ENCODE measurements at regions not wholly inside any gene's neighbourhood (a gene's known extent, or its start where the extent isn't known, plus 50 kb on each side); places are given as distances from the start of the nearest gene placed in this dataset.

DNA sequence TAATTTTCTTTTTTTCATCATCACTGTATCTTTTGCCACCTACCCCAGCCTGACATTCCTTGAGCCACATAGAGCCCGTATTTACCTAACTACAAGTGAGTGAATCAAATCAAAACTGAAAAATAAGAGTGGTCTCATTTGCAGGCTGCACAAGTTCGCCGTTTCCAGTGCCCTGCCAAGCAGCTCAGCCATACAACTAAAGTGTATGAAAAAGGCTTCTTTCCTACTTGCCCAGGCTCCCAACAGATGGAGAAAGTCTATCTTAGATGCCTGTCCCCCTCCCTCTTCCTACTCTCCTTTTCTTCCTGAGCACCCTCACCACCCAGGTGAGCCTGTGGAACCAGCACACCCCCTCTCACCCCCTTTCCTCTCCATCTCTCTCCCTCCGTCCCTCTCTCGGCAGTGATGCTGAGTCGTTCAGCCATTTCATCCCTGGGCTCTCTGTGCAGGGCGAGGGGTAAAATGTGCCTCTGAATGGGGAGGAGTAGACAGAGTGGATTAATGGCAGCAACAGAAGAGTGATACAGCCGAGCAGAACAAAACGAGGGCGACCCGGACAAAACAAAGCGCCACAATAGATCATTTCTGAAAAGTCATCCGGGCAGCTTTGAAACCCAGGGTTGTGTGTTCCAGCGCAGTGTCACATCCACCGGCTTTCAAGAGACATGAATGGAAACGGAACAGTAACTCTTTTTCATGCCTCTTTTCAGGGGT lies 65.0 kb upstream of the POU3F3 start:
- Histone ChIP-seq H3K27ac (no peak overlapping the region), H3K4me3 (no peak overlapping the region), H3K27me3 (no peaks in the 10 kb centered on the region), H3K4me1 (no peaks in the 10 kb centered on the region), H3K36me3 (no peaks in the 10 kb centered on the region), H3K9me3 (no peaks in the 10 kb centered on the region)
- TF ChIP-seq, protein P1, sequence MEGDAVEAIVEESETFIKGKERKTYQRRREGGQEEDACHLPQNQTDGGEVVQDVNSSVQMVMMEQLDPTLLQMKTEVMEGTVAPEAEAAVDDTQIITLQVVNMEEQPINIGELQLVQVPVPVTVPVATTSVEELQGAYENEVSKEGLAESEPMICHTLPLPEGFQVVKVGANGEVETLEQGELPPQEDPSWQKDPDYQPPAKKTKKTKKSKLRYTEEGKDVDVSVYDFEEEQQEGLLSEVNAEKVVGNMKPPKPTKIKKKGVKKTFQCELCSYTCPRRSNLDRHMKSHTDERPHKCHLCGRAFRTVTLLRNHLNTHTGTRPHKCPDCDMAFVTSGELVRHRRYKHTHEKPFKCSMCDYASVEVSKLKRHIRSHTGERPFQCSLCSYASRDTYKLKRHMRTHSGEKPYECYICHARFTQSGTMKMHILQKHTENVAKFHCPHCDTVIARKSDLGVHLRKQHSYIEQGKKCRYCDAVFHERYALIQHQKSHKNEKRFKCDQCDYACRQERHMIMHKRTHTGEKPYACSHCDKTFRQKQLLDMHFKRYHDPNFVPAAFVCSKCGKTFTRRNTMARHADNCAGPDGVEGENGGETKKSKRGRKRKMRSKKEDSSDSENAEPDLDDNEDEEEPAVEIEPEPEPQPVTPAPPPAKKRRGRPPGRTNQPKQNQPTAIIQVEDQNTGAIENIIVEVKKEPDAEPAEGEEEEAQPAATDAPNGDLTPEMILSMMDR (IDR thresholded peaks at IDR 0.05), result no peak
- intact Hi-C loops (cut with DNase I), result no loop called here
- DNase-seq (ENCODE audit: low spot score in 2 of 2), result no peak

DNA sequence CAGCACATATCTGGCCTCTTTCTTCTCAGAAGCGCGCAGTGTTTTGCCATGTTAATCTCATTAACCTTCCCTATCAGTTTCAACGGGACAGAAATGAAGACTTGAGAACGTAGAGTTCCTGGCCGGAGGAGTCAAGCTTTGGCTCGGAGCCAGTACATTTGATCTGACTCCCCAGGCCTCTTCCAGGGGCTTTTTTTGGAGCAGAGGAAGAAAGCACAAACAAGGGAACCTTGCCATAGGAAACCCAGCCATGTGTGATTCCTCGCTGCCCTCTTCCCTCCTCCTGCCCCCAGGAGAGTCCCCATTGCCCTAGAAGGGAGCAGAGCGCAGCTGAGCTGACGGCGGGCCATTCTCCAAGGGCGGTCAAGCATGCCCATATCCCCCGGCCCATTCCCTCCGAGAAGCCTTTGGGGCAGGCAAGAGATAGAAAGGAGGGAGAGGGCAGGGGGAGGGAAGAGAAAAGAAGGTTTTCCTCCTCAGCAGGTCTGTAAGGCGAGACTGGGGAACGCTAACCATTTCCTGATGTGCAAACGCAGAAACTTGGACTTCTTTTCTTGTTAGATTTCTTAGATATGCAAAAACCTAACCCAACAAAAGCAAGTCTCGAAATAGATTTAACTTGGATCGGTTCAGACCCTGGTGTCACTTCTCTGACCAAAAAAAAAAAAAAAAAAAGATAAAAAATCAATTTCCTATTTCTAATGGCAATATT lies 63.7 kb upstream of the POU3F3 start:
- H3K4me1 ChIP-seq, result peaks cover 0 to 3% of the 10 kb centered on the region in 2 donors
- H3K9me3 ChIP-seq, result no peaks in the 10 kb centered on the region
- H3K27me3 ChIP-seq, result no peaks in the 10 kb centered on the region
- peak overlapping the region in 1 of 2 donors; percentile 44 for H3K4me3 ChIP-seq
- peak overlapping the region in 1 of 2 donors; percentile 40 for H3K27ac ChIP-seq
- TF ChIP-seq, protein P1 (IDR thresholded peaks at IDR 0.05), result no peak
- intact Hi-C loops (cut with DNase I), result no loop called here
- no peak for DNase-seq (ENCODE audit: low spot score in 2 of 2)
- H3K36me3 ChIP-seq, result no peaks in the 10 kb centered on the region

DNA sequence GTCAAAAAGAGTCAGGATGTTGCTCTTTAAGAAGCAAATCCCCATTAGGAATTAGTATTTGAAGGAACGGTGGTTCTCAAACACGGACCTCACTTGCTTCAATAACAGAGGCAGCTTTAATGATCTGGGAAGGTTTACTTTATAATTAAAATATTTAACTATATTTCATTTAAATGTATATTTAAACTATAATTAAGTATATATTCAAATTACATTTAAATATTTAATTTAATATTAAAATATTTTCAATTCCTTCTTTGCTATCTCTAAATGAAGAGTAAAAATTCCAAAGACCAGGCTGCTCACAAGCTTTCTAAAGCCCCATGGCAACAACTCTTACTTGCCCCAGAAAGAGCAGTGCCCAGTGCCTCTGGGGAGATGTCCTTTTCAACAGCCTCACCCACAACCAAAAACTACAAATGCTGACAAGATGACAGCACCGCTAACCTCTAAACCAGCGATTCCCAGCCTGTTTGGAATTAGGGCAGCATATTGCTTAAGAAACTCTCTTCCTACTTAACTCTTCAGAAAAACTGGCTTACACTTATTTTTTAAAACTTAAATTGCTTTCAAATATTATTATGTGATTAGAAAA lies 62.9 kb upstream of the POU3F3 start:
- no peaks in the 10 kb centered on the region for H3K36me3 ChIP-seq
- H3K9me3 ChIP-seq, result no peaks in the 10 kb centered on the region
- intact Hi-C loops (cut with DNase I), result no loop called here
- peaks cover 0 to 3% of the 10 kb centered on the region in 2 donors for H3K4me1 ChIP-seq
- no peak overlapping the region for H3K27ac ChIP-seq
- TF ChIP-seq, protein P1 (IDR thresholded peaks at IDR 0.05), result no peak
- DNase-seq (ENCODE audit: low spot score in 2 of 2), result no peak
- no peaks in the 10 kb centered on the region for H3K27me3 ChIP-seq
- H3K4me3 ChIP-seq, result no peak overlapping the region

DNA sequence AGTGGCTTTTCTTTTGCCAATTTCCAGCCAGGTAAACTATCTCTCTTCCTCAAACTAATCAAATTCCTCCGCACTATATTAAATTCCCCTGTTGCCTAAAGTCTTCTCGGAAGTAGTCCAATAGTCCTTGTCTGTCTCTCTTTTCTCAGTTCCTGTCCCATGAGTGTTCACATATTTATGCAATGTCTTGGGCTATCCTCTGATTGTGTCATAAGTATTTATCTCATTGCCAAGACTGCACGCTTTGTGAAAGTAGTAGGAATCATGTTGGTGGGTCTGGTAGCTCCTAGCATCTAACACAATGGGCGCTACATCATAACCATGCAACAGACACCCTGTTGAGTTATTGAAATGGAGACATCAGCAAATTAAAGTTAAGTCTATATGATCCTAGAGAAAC lies 59.9 kb upstream of the POU3F3 start:
- intact Hi-C loops (cut with DNase I), result no loop called here
- Histone ChIP-seq H3K27ac (no peak overlapping the region), H3K9me3 (no peaks in the 10 kb centered on the region), H3K36me3 (no peaks in the 10 kb centered on the region), H3K27me3 (no peaks in the 10 kb centered on the region), H3K4me3 (no peak overlapping the region), H3K4me1 (peaks cover 0 to 3% of the 10 kb centered on the region in 2 donors)
- no peak for DNase-seq (ENCODE audit: low spot score in 2 of 2)
- TF ChIP-seq, protein P1 (IDR thresholded peaks at IDR 0.05), result no peak

DNA sequence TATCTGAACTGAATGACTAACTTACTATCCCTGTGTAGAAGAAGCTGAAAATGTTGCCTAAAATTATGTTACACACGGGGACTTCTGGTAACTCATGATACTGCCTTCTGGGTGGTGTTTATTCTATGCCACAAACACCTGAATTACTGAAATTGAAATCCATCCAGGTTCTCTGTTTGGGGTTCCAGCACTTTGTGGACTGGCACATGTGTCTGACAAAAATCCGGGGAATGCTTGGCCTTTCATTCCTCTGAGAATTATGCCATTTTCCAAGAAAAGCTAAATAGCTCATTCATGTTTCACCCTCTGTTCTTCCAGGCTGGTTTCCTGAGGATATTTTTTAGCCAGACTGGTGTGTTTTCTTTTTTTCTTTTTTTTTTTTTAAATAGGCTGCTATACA lies 59.5 kb upstream of the POU3F3 start:
- H3K27ac ChIP-seq, result no peak overlapping the region
- no peaks in the 10 kb centered on the region for H3K9me3 ChIP-seq
- H3K4me1 ChIP-seq, result peaks cover 0 to 3% of the 10 kb centered on the region in 2 donors
- no peak overlapping the region for H3K4me3 ChIP-seq
- H3K36me3 ChIP-seq, result no peaks in the 10 kb centered on the region
- H3K27me3 ChIP-seq, result no peaks in the 10 kb centered on the region
- no peak for DNase-seq (ENCODE audit: low spot score in 2 of 2)
- intact Hi-C loops (cut with DNase I), result no loop called here
- TF ChIP-seq, protein P1 (IDR thresholded peaks at IDR 0.05), result no peak

Data from ascending aorta (tissue), 2 donors.